H9 (cell line): ENCODE measurements at regions not wholly inside any gene's neighbourhood (a gene's known extent, or its start where the extent isn't known, plus 50 kb on each side); places are given as distances from the start of the nearest gene placed in this dataset.

Experiments
- DNase-seq: peaks from one replicate; pipeline ENCODE4 v3.0.0-alpha.2; 2017
- H2AFZ ChIP-seq: one replicate; pipeline ENCODE4 v1.6.1; 2013; ENCODE audit warnings: mild to moderate bottlenecking, low read length, control low read depth, moderate library complexity
- H2AK5ac ChIP-seq: 2 replicates; pipeline ENCODE4 v1.6.1; 2013; ENCODE audit warnings: low read length, control low read depth, mixed read lengths; ENCODE audit not compliant: insufficient read length
- H2BK120ac ChIP-seq: one replicate; pipeline ENCODE4 v1.6.1; 2013; ENCODE audit warnings: low read depth, mild to moderate bottlenecking, low read length, control low read depth, inconsistent platforms; ENCODE audit not compliant: poor library complexity, severe bottlenecking
- H2BK12ac ChIP-seq: 2 replicates; pipeline ENCODE4 v1.6.1; 2013; ENCODE audit warnings: low read length, control low read depth, mixed read lengths, low read depth; ENCODE audit not compliant: insufficient read length
- H2BK15ac ChIP-seq: 2 replicates; pipeline ENCODE4 v1.6.1; 2013; ENCODE audit warnings: low read depth, low read length, control low read depth
- H2BK20ac ChIP-seq: one replicate; pipeline ENCODE4 v1.6.1; 2013; ENCODE audit warnings: low read depth, mild to moderate bottlenecking, low read length, control low read depth, inconsistent platforms; ENCODE audit not compliant: poor library complexity, severe bottlenecking
- H2BK5ac ChIP-seq: 2 replicates; pipeline ENCODE4 v1.6.1; 2013; ENCODE audit warnings: low read length, control low read depth, mixed read lengths; ENCODE audit not compliant: insufficient read length
- H3K14ac ChIP-seq: 2 replicates; pipeline ENCODE4 v1.6.1; 2013; ENCODE audit warnings: low read length, control low read depth; ENCODE audit not compliant: insufficient read depth
- H3K18ac ChIP-seq: 2 replicates; pipeline ENCODE4 v1.6.1; 2013; ENCODE audit warnings: low read depth, mild to moderate bottlenecking, mixed read lengths, low read length, control low read depth; ENCODE audit not compliant: insufficient read length
- H3K23ac ChIP-seq: 2 replicates; pipeline ENCODE4 v1.6.1; 2013; ENCODE audit warnings: low read length, control low read depth, mixed read lengths, low read depth; ENCODE audit not compliant: insufficient read length
- H3K23me2 ChIP-seq: 2 replicates; pipeline ENCODE4 v1.6.1; 2013; ENCODE audit warnings: low read depth, mild to moderate bottlenecking, mixed read lengths, low read length, control low read depth; ENCODE audit not compliant: insufficient read length, poor library complexity, severe bottlenecking
- H3K27ac ChIP-seq: 2 replicates; pipeline ENCODE4 v1.5.1; 2013; ENCODE audit warnings: low read length, control low read depth, mixed read lengths, low read depth; ENCODE audit not compliant: insufficient read length
- H3K27me3 ChIP-seq: 2 replicates; pipeline ENCODE4 v1.6.1; 2013; ENCODE audit warnings: low read length, control low read depth, inconsistent platforms; ENCODE audit not compliant: insufficient read depth
- H3K4ac ChIP-seq: 2 replicates; pipeline ENCODE4 v1.6.1; 2013; ENCODE audit warnings: low read depth, mild to moderate bottlenecking, control low read depth, inconsistent platforms, low read length, moderate library complexity
- H3K4me1 ChIP-seq: 2 replicates; pipeline ENCODE4 v1.6.1; 2013; ENCODE audit warnings: low read length, control low read depth, inconsistent platforms; ENCODE audit not compliant: insufficient read depth
- H3K4me2 ChIP-seq: 2 replicates; pipeline ENCODE4 v1.6.1; 2013; ENCODE audit warnings: low read length, control low read depth, mixed read lengths; ENCODE audit not compliant: insufficient read length, insufficient read depth
- H3K56ac ChIP-seq: 2 replicates; pipeline ENCODE4 v1.6.1; 2013; ENCODE audit warnings: low read depth, mild to moderate bottlenecking, mixed read lengths, low read length, control low read depth; ENCODE audit not compliant: insufficient read length
- H3K79me1 ChIP-seq: 2 replicates; pipeline ENCODE4 v1.6.1; 2013; ENCODE audit warnings: low read depth, mild to moderate bottlenecking, moderate library complexity, low read length, control low read depth, inconsistent platforms; ENCODE audit not compliant: insufficient read depth, poor library complexity, severe bottlenecking
- H3K79me2 ChIP-seq: 2 replicates; pipeline ENCODE4 v1.6.1; 2013; ENCODE audit warnings: low read length, control low read depth, inconsistent platforms; ENCODE audit not compliant: insufficient read depth
- H3K9ac ChIP-seq: 2 replicates; pipeline ENCODE4 v1.6.1; 2013; ENCODE audit warnings: low read length, control low read depth, mixed read lengths; ENCODE audit not compliant: insufficient read length; ENCODE audit errors: extremely low read depth
- H3K9me3 ChIP-seq: one replicate; pipeline ENCODE4 v1.6.1; 2013; ENCODE audit warnings: low read depth, low read length, inconsistent platforms; ENCODE audit not compliant: control insufficient read depth
- H3T11ph ChIP-seq: one replicate; pipeline ENCODE4 v1.6.1; 2013; ENCODE audit warnings: mild to moderate bottlenecking, low read length, control low read depth, inconsistent platforms
- H4K20me1 ChIP-seq: one replicate; pipeline ENCODE4 v1.6.1; 2013; ENCODE audit not compliant: control insufficient read depth, insufficient read length, insufficient read depth
- H4K5ac ChIP-seq: 2 replicates; pipeline ENCODE4 v1.6.1; 2013; ENCODE audit warnings: low read depth, mild to moderate bottlenecking, mixed read lengths, low read length, control low read depth; ENCODE audit not compliant: insufficient read length
- H4K8ac ChIP-seq: replicated peaks from 2 replicates; pipeline ENCODE4 v1.6.1; 2013; ENCODE audit warnings: low read length, control low read depth, mixed read lengths, low read depth; ENCODE audit not compliant: insufficient read length
- H4K91ac ChIP-seq: 2 replicates; pipeline ENCODE4 v1.6.1; 2013; ENCODE audit warnings: low read depth, mild to moderate bottlenecking, moderate library complexity, mixed read lengths, low read length, control low read depth; ENCODE audit not compliant: insufficient read length
- H3K27ac Mint-ChIP-seq, 3 experiments: 2 replicates in 2 of 3; 3 replicates in 1 of 3; pipeline ENCODE4 v1.8.0; 2020 to 2021; ENCODE audit warnings: mixed read lengths in 3 of 3, mild to moderate bottlenecking in 1 of 3, moderate library complexity in 1 of 3
- H3K27me3 Mint-ChIP-seq: 2 replicates; pipeline ENCODE4 v1.8.0; 2021; ENCODE audit warnings: low read depth, mild to moderate bottlenecking, moderate library complexity, mixed read lengths
- H3K36me3 Mint-ChIP-seq, 3 experiments: 2 replicates in 2 of 3; 3 replicates in 1 of 3; pipeline ENCODE4 v1.8.0; 2020 to 2021; ENCODE audit warnings: low read depth in 3 of 3, mixed read lengths in 3 of 3; ENCODE audit not compliant: insufficient read depth in 1 of 3
- H3K4me1 Mint-ChIP-seq, 2 experiments: 2 replicates each; pipeline ENCODE4 v1.8.0; 2020; ENCODE audit warnings: mixed read lengths in 2 of 2
- H3K4me3 Mint-ChIP-seq, 2 experiments: 2 replicates in 1 of 2; 3 replicates in 1 of 2; pipeline ENCODE4 v1.8.0; 2020 to 2021; ENCODE audit warnings: mild to moderate bottlenecking in 2 of 2, mixed read lengths in 2 of 2, moderate library complexity in 1 of 2
- H3K9me3 Mint-ChIP-seq, 2 experiments: 2 replicates in 1 of 2; 3 replicates in 1 of 2; pipeline ENCODE4 v1.8.0; 2020; ENCODE audit warnings: mild to moderate bottlenecking in 2 of 2, mixed read lengths in 2 of 2, moderate library complexity in 1 of 2
- WGBS: extraction: QIAGEN DNeasy Blood & Tissue Kit; methylation state at CpG from one replicate; pipeline ENCODE4 v1.1.7; 2013; ENCODE audit warnings: missing lambda C conversion rate, low lambda C conversion rate, mixed read lengths; ENCODE audit not compliant: insufficient read length; ENCODE audit errors: extremely low coverage; 5-methylcytosine and 5-hydroxymethylcytosine counted together
- TF ChIP-seq, protein P1 (sequence below): fragments of 200-600 bp; sonication (generic); conservative IDR thresholded peaks from 3 replicates; pipeline ENCODE4 v1.8.0; 2021; ENCODE audit warnings: antibody characterized with exemption, mild to moderate bottlenecking

GRCh38 chr2:217366966-217367365 lies 507.1 kb upstream of the TNP1 start:
- TF ChIP-seq, protein P1, sequence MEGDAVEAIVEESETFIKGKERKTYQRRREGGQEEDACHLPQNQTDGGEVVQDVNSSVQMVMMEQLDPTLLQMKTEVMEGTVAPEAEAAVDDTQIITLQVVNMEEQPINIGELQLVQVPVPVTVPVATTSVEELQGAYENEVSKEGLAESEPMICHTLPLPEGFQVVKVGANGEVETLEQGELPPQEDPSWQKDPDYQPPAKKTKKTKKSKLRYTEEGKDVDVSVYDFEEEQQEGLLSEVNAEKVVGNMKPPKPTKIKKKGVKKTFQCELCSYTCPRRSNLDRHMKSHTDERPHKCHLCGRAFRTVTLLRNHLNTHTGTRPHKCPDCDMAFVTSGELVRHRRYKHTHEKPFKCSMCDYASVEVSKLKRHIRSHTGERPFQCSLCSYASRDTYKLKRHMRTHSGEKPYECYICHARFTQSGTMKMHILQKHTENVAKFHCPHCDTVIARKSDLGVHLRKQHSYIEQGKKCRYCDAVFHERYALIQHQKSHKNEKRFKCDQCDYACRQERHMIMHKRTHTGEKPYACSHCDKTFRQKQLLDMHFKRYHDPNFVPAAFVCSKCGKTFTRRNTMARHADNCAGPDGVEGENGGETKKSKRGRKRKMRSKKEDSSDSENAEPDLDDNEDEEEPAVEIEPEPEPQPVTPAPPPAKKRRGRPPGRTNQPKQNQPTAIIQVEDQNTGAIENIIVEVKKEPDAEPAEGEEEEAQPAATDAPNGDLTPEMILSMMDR = no peak
- Histone ChIP-seq H2BK12ac (no peak overlapping the region), H3K9me3 (no peaks in the 10 kb centered on the region), H3K27me3 (peaks cover under 1% of the 10 kb centered on the region; the same call in 1 of the 2 replicates), H3K56ac (no peak overlapping the region), H2BK120ac (no peak overlapping the region), H3K23me2 (no peaks in the 10 kb centered on the region), H3K18ac (no peak overlapping the region), H3K4me2 (no peak overlapping the region), H3K9ac (no peak overlapping the region), H2AFZ (no peak overlapping the region), H3K14ac (no peak overlapping the region), H3K79me2 (no peaks in the 10 kb centered on the region), H3K4ac (no peak overlapping the region), H4K91ac (no peak overlapping the region), H4K5ac (no peak overlapping the region), H2BK15ac (no peak overlapping the region), H2BK5ac (no peak overlapping the region), H3K23ac (no peak overlapping the region), H2BK20ac (no peak overlapping the region), H3K27ac (no peak overlapping the region), H3K4me1 (no peaks in the 10 kb centered on the region), H4K8ac (no peak overlapping the region), H4K20me1 (no peaks in the 10 kb centered on the region), H3K79me1 (no peaks in the 10 kb centered on the region), H2AK5ac (no peak overlapping the region), H3T11ph (no peak overlapping the region)
- Mint-ChIP-seq H3K36me3 (no peaks in the 10 kb centered on the region), H3K27me3 (peaks cover 39% of the 10 kb centered on the region), H3K4me3 (no peak overlapping the region), H3K27ac (no peak overlapping the region), H3K9me3 (no peaks in the 10 kb centered on the region; a peak in 1 of 5 replicates), H3K4me1 (peaks cover 2 to 4% of the 10 kb centered on the region in 2 experiments; a peak in 3 of 4 replicates)
- no CpG with 5 or more reads among the region's 4 CpGs for WGBS
- DNase-seq = no peak
